Pancreas (tissue), 10 donors: ENCODE measurements at regions not wholly inside any gene's neighbourhood (a gene's known extent, or its start where the extent isn't known, plus 50 kb on each side); places are given as distances from the start of the nearest gene placed in this dataset.

ENCODE experiments used
- ATAC-seq, 4 donors: fragments of 200-7000 bp; cut with Tn5 transposase; one replicate each; pipeline versions ENCODE4 v1.8.0 to v1.9.1; 2020; ENCODE audit warnings: mild to moderate bottlenecking in 4 of 4, moderate library complexity in 4 of 4
- DNase-seq, 6 donors: peaks; one replicate each; pipeline ENCODE4 v3.0.0-alpha.2; 2020
- FAIRE-seq: peaks from 2 replicates; lab custom pipeline; 2012; peaks lifted over from hg19 to GRCh38; lab: Jason Lieb, UNC
- H3K27ac ChIP-seq, 4 donors: fragments of 200-600 bp; sonication (generic); 1 replicate in 3 of 4; 2 replicates in 1 of 4; pipeline versions ENCODE4 v1.5.0 to v1.8.0; 2020
- H3K27me3 ChIP-seq, 4 donors: fragments of 200-600 bp; one replicate each; pipeline ENCODE4 v1.8.0; 2021
- H3K36me3 ChIP-seq, 3 donors: fragments of 200-600 bp; sonication (generic) in 1 of 3; one replicate each; pipeline versions ENCODE4 v1.5.0 to v1.8.0; 2020 to 2021
- H3K4me1 ChIP-seq, 3 donors: fragments of 200-600 bp; one replicate each; pipeline ENCODE4 v1.8.0; 2021
- H3K4me3 ChIP-seq, 4 donors: fragments of 200-600 bp; sonication (generic) in 2 of 4; one replicate each; pipeline versions ENCODE4 v1.5.0 to v1.8.0; 2020 to 2021
- H3K9me3 ChIP-seq, 4 donors: fragments of 200-600 bp; one replicate each; pipeline ENCODE4 v1.8.0; 2021
- WGBS, 2 donors: extraction: QIAGEN DNeasy Blood & Tissue Kit; methylation state at CpG; one replicate each; pipeline ENCODE4 v1.1.7; 2013; 5-methylcytosine and 5-hydroxymethylcytosine counted together
- intact Hi-C, 3 donors: fragments of 100-400 bp; cut with DNase I; formaldehyde crosslinking; loops; one replicate each; pipeline versions ENCODE4 v1.11.1 to v1.14.2; 2022
- TF ChIP-seq, protein P1 (sequence below), 4 donors: fragments of 200-600 bp; sonication (generic) in 3 of 4; IDR thresholded peaks; one replicate each; pipeline versions ENCODE4 v1.5.0 to v1.8.0; 2021; ENCODE audit warnings: antibody characterized with exemption in 4 of 4
- donor health status: healthy with polysubstance abuse.
- donor health status: DM: no; HTN: no; CAD: no; lungs with moderate emphysema.
- donor health status: DM: no; HTN: no; CAD: no.
- donor health status: control.
- donor health status: control.
- donor health status: Bipolar disorder and iron deficiency.
- donor health status: DM: yes; HTN: yes; CAD: no.
- donor health status: DM: no; HTN: no; CAD: no.
- donor health status: DM: no; HTN: no; CAD: no.
- donor health status: DM: yes; HTN: yes; CAD: no.

DNA sequence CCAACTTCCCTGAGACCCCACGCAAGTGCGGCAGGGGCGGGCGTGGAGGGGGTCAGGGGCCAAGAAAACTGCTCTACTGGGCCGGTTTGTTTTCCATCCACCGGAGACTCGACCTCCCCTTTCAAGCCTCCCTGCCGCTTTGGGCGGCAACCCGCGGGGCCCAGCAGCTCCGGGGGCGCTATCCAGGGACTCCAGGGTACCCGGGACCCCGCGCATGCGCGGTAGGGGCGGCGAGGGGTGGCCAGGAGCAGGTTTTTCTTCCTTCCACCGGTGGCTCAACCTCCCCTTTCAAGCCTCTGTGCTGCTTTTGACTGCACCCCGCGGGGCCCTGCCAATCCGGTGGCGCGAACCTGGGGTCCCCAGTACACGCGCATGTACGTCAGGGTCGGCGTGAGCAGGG lies 323.5 kb downstream of the ALG10 start:
- Histone ChIP-seq H3K4me1 (no peaks in the 10 kb centered on the region), H3K9me3 (no peaks in the 10 kb centered on the region), H3K27me3 (no peaks in the 10 kb centered on the region), H3K36me3 (no peaks in the 10 kb centered on the region), H3K4me3 (no peak overlapping the region), H3K27ac (no peak overlapping the region)
- no peak for ATAC-seq
- DNase-seq = no peak
- intact Hi-C loops = no loop called here
- TF ChIP-seq, protein P1, sequence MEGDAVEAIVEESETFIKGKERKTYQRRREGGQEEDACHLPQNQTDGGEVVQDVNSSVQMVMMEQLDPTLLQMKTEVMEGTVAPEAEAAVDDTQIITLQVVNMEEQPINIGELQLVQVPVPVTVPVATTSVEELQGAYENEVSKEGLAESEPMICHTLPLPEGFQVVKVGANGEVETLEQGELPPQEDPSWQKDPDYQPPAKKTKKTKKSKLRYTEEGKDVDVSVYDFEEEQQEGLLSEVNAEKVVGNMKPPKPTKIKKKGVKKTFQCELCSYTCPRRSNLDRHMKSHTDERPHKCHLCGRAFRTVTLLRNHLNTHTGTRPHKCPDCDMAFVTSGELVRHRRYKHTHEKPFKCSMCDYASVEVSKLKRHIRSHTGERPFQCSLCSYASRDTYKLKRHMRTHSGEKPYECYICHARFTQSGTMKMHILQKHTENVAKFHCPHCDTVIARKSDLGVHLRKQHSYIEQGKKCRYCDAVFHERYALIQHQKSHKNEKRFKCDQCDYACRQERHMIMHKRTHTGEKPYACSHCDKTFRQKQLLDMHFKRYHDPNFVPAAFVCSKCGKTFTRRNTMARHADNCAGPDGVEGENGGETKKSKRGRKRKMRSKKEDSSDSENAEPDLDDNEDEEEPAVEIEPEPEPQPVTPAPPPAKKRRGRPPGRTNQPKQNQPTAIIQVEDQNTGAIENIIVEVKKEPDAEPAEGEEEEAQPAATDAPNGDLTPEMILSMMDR (IDR thresholded peaks at IDR 0.05) = no peak
- WGBS, 2 donors = 16 to 28% methylated on average over 31 of the region's 31 CpGs
- no peak for FAIRE-seq

DNA sequence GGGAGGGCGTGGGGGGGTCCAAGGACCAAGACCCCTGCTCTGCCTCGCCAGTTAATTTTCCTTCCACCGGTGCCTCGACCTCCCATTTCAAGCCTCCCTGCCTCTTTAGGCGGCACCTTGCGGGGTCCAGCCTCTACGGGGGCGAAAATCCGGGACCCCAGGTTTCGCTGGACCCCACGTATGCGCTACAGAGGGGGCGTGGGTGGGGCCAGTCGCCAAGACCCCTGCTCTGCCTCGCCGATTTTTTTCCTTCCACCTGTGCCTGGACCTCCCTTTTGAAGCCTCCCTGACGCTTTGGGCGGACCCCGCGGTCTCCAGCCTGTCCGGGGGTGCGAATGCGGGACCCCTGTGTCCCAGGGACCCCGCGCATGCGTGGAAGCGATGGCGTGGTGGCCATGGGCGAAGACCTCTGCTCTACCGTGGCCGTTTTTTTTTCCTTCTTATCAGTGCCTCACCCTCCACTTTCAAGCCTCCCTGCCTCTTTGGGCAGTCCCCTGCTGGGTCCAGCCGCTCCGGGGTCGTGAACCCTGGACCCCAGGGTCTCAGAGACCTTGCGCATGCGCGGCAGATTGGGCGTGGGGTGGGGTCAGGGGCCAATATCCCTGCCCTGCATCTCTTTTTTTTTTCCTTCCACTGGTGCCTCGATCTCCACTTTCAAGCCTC lies 324.2 kb downstream of the ALG10 start:
- FAIRE-seq (no peak), DNase-seq (no peak), ATAC-seq (no peak)
- H3K36me3 ChIP-seq = no peaks in the 10 kb centered on the region
- H3K4me3 ChIP-seq = no peak overlapping the region
- WGBS, 2 donors = 30 to 40% methylated on average over 39 of the region's 39 CpGs
- no peaks in the 10 kb centered on the region for H3K9me3 ChIP-seq
- intact Hi-C loops = no loop called here
- no peaks in the 10 kb centered on the region for H3K27me3 ChIP-seq
- H3K27ac ChIP-seq = no peak overlapping the region
- TF ChIP-seq, protein P1 (IDR thresholded peaks at IDR 0.05) = no peak
- H3K4me1 ChIP-seq = no peaks in the 10 kb centered on the region

DNA sequence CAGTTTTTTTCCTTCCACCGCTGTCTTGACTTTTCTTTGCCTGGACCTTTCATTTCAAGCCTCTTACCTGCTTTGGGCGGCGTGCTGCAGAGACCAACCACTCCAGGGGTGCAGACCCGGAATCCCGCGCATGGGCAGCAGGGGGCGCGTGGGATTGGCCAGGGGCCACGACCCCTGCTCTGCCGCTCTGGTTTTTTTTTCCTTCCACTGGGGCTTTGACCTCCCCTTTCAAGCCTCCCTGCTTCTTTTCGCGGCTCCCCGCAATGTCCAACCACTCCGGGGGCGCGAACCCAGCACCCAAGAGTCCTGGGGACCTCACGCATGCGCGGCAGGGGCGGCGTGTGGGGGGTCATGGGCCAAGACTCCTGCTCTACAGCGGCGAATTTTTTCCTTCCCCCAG lies 325.1 kb downstream of the ALG10 start:
- no peaks in the 10 kb centered on the region for H3K27me3 ChIP-seq
- ATAC-seq (no peak), DNase-seq (no peak), FAIRE-seq (no peak)
- no peaks in the 10 kb centered on the region for H3K4me1 ChIP-seq
- no peak overlapping the region for H3K4me3 ChIP-seq
- H3K9me3 ChIP-seq = no peaks in the 10 kb centered on the region
- no peaks in the 10 kb centered on the region for H3K36me3 ChIP-seq
- TF ChIP-seq, protein P1 (IDR thresholded peaks at IDR 0.05) = no peak
- 27 to 35% methylated on average over 23 of the region's 23 CpGs for WGBS, 2 donors
- intact Hi-C loops = no loop called here
- H3K27ac ChIP-seq = no peak overlapping the region

DNA sequence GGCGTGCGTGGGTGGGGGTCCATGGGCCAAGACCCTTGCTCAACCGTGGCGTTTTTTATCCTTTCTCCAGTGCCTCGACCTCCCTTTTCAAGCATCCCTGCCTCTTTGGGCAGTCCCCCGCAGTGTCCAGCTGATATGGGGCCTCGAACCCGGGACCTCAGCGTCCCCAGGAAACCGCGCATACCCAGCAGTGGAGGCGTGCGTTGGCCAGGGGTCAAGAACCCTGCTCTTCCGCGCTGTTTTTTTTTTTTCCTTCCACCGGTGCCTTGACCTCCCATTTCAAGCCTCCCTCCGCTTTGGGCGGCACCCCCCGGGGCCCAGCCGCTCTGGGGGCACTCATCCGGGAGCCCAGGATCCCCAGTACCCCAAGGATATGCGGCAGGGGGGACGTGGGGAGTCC lies 325.8 kb downstream of the ALG10 start:
- DNase-seq (no peak), FAIRE-seq (no peak), ATAC-seq (no peak)
- intact Hi-C loops = no loop called here
- Histone ChIP-seq H3K36me3 (no peaks in the 10 kb centered on the region), H3K4me3 (no peak overlapping the region), H3K27ac (no peak overlapping the region), H3K4me1 (no peaks in the 10 kb centered on the region), H3K27me3 (no peaks in the 10 kb centered on the region), H3K9me3 (no peaks in the 10 kb centered on the region)
- 51 to 59% methylated on average over 23 of the region's 23 CpGs for WGBS, 2 donors
- TF ChIP-seq, protein P1 (IDR thresholded peaks at IDR 0.05) = no peak

DNA sequence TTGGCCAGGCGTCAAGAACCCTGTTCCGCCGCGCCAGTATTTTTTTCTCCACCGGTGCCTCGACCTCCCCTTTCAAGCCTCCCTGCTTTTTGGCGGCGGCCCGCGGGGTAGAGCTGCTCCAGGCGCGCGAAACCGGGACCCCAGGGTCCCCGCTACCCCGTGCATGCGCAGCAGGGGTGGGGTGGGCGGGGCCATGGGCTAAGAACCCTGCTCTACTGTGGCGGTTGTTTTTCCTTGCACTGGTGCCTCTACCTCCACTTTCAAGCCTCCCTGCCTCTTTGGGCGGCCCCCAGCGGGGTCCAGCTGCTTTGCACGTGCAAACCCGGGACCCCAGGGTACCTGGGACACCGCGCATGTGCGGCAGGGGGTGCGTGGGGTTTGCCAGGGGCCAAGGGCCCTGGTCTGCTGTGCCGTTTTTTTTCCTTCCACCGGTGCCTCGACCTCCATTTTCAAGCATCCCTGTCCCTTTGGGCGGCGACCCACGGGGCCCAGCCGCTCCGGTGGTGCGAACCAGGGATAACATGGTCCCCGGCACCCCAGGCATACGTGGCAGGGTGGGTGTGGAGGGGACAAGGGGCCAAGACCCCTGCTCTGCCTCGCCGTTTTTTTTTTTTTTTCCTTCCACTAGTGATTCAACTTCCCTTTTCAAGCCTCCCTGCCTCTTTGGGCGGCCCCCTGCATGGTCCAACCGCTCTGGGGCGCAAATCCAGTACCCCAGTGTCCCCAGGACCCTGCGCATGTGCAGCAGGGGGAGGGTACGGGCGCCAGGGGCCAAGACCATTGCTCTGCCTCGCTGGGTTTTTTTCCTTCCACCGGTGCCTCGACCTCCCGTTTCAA lies 326.8 kb downstream of the ALG10 start:
- FAIRE-seq (no peak), DNase-seq (no peak), ATAC-seq (no peak)
- H3K9me3 ChIP-seq = no peaks in the 10 kb centered on the region
- 26 to 46% methylated on average over 49 to 50 of the region's 50 CpGs for WGBS, 2 donors
- TF ChIP-seq, protein P1 (IDR thresholded peaks at IDR 0.05) = no peak
- no peak overlapping the region for H3K27ac ChIP-seq
- no peaks in the 10 kb centered on the region for H3K36me3 ChIP-seq
- H3K27me3 ChIP-seq = no peaks in the 10 kb centered on the region
- intact Hi-C loops = no loop called here
- no peaks in the 10 kb centered on the region for H3K4me1 ChIP-seq
- no peak overlapping the region for H3K4me3 ChIP-seq
